ENCODE measurements at regions not wholly inside any gene's neighbourhood (a gene's known extent, or its start where the extent isn't known, plus 50 kb on each side); places are given as distances from the start of the nearest gene placed in this dataset.
"Not testable (repeated sequence)": the region's sequence is repeated elsewhere in the genome, so short reads cannot be mapped to it uniquely, and the experiment has no call there.

GRCh38 chr15:55126111-55126510 is 70.6 kb downstream of the RSL24D1 start:
- no peak for DNase-seq

- no peak for DNase-seq
Measured at GRCh38 chr15:55124616-55125015, 72.1 kb downstream of the RSL24D1 start.

GRCh38 chr15:55118344-55118870 is 78.3 kb downstream of the RSL24D1 start:
- no peak for DNase-seq

- DNase-seq: no peak
Measured at GRCh38 chr15:55116636-55117035, 80.1 kb downstream of the RSL24D1 start.

- DNase-seq: no peak
Measured at GRCh38 chr15:55113736-55114135, 83.0 kb downstream of the RSL24D1 start.

GRCh38 chr15:55112706-55113105 is 84.0 kb downstream of the RSL24D1 start:
- DNase-seq: no peak

GRCh38 chr15:55110446-55110845 is 86.3 kb downstream of the RSL24D1 start:
- DNase-seq: no peak

GRCh38 chr15:55108858-55109518 is 87.8 kb downstream of the RSL24D1 start:
- DNase-seq: peak; percentile 62

GRCh38 chr15:55108448-55108847 is 88.3 kb downstream of the RSL24D1 start:
- DNase-seq: no peak

- DNase-seq: no peak
Measured at GRCh38 chr15:55106155-55106554, 90.6 kb downstream of the RSL24D1 start.

- DNase-seq: no peak
Measured at GRCh38 chr15:55094136-55094535, 102.6 kb downstream of the RSL24D1 start.

GRCh38 chr15:55088207-55088606 is 108.5 kb downstream of the RSL24D1 start:
- DNase-seq: no peak

- no peak for DNase-seq
Measured at GRCh38 chr15:55084673-55085072, 112.1 kb downstream of the RSL24D1 start.

- DNase-seq: no peak
Measured at GRCh38 chr15:55084216-55084615, 112.5 kb downstream of the RSL24D1 start.

GRCh38 chr15:55077052-55077451 is 119.7 kb downstream of the RSL24D1 start:
- not testable (repeated sequence) for DNase-seq

- no peak for DNase-seq
Measured at GRCh38 chr15:55074431-55074830, 122.3 kb downstream of the RSL24D1 start.

GRCh38 chr15:55063970-55064369 is 132.8 kb downstream of the RSL24D1 start:
- DNase-seq: not testable (repeated sequence)

- DNase-seq: no peak
Measured at GRCh38 chr15:55060836-55061235, 135.9 kb downstream of the RSL24D1 start.

GRCh38 chr15:55056500-55056899 is 140.2 kb downstream of the RSL24D1 start:
- no peak for DNase-seq

GRCh38 chr15:55044162-55044561 is 152.6 kb downstream of the RSL24D1 start:
- DNase-seq: no peak

GRCh38 chr15:55037071-55037470 is 159.7 kb downstream of the RSL24D1 start:
- no peak for DNase-seq

- no peak for DNase-seq
Measured at GRCh38 chr15:55035749-55036148, 161.0 kb downstream of the RSL24D1 start.

GRCh38 chr15:55033574-55033973 is 163.2 kb downstream of the RSL24D1 start:
- DNase-seq: no peak

- DNase-seq: no peak
Measured at GRCh38 chr15:55031727-55032126, 165.0 kb downstream of the RSL24D1 start.

- no peak for DNase-seq
Measured at GRCh38 chr15:55026381-55026780, 170.4 kb downstream of the RSL24D1 start.
